IMR-90 (cell line): ENCODE measurements at regions not wholly inside any gene's neighbourhood (a gene's known extent, or its start where the extent isn't known, plus 50 kb on each side); places are given as distances from the start of the nearest gene placed in this dataset.

Experiments used
- ATAC-seq: fragments of 200-7000 bp; cut with Tn5 transposase; 2 replicates; pipeline ENCODE4 v1.9.1; 2020; ENCODE audit warnings: low read depth, mild to moderate bottlenecking, moderate library complexity
- BruUV-seq: library from RNA; stranded (reverse); fragments of 400-500 nt; replicated peaks from 2 replicates; lab custom pipeline; 2021; lab: Mats Ljungman, UMichigan
- CTCF ChIA-PET: fragments of 300-600 bp; formaldehyde crosslinking; extraction: SDS; loops from one replicate; lab custom pipeline; 2021; ENCODE audit warnings: antibody characterized with exemption; lab: Yijun Ruan, JAX
- POLR2A ChIA-PET: fragments of 300-600 bp; sonication (Branson Sonifier 250); formaldehyde crosslinking; loops from one replicate; lab custom pipeline; 2022; ENCODE audit warnings: antibody characterized with exemption; ENCODE audit not compliant: unreplicated experiment; lab: Charles Lee
- DNase-seq: peaks from one replicate; pipeline ENCODE4 v3.0.0; 2013
- H2AFZ ChIP-seq: replicated peaks from 2 replicates; pipeline ENCODE3; 2013; ENCODE audit warnings: low read length, mild to moderate bottlenecking; ENCODE audit not compliant: poor library complexity
- H2AK5ac ChIP-seq: 2 replicates; pipeline ENCODE4 v1.6.1; 2013; ENCODE audit warnings: low read depth, low read length, inconsistent platforms
- H2AK9ac ChIP-seq: replicated peaks from 2 replicates; pipeline ENCODE3; 2013; ENCODE audit warnings: mild to moderate bottlenecking, low read depth, low read length, moderate library complexity; ENCODE audit not compliant: poor library complexity
- H2BK120ac ChIP-seq: 2 replicates; pipeline ENCODE4 v1.6.1; 2013; ENCODE audit warnings: low read depth, low read length, inconsistent platforms
- H2BK15ac ChIP-seq: 3 replicates; pipeline ENCODE4 v1.6.1; 2013; ENCODE audit warnings: low read depth, low read length, inconsistent platforms
- H2BK20ac ChIP-seq: 2 replicates; pipeline ENCODE4 v1.6.1; 2013; ENCODE audit warnings: low read depth, mild to moderate bottlenecking, inconsistent platforms, low read length, moderate library complexity
- H2BK5ac ChIP-seq: 2 replicates; pipeline ENCODE4 v1.6.1; 2013; ENCODE audit warnings: mild to moderate bottlenecking, low read depth, low read length, inconsistent platforms; ENCODE audit not compliant: poor library complexity, severe bottlenecking
- H3K14ac ChIP-seq: replicated peaks from 2 replicates; pipeline ENCODE4 v1.6.1; 2013; ENCODE audit warnings: low read depth, low read length, inconsistent platforms
- H3K18ac ChIP-seq: 2 replicates; pipeline ENCODE4 v1.6.1; 2013; ENCODE audit warnings: low read depth, low read length, control low read depth
- H3K23ac ChIP-seq: 2 replicates; pipeline ENCODE4 v1.6.1; 2013; ENCODE audit warnings: low read depth, low read length, inconsistent platforms
- H3K27ac ChIP-seq: 2 replicates; pipeline ENCODE4 v1.5.1; 2013; ENCODE audit warnings: mild to moderate bottlenecking, control low read depth, low read length; ENCODE audit not compliant: insufficient read depth
- H3K27me3 ChIP-seq: 2 replicates; pipeline ENCODE4 v1.6.1; 2013; ENCODE audit warnings: low read length; ENCODE audit not compliant: control insufficient read depth, insufficient read depth
- H3K36me3 ChIP-seq: 2 replicates; pipeline ENCODE4 v1.6.1; 2013; ENCODE audit warnings: low read length, mixed read lengths; ENCODE audit not compliant: control insufficient read depth, insufficient read depth
- H3K4ac ChIP-seq: 2 replicates; pipeline ENCODE4 v1.6.1; 2013; ENCODE audit warnings: low read depth, low read length, inconsistent platforms
- H3K4me1 ChIP-seq: 2 replicates; pipeline ENCODE4 v1.6.1; 2013; ENCODE audit warnings: low read length, mixed read lengths; ENCODE audit not compliant: control insufficient read depth, insufficient read depth
- H3K4me2 ChIP-seq: 2 replicates; pipeline ENCODE4 v1.6.1; 2013; ENCODE audit warnings: low read depth, mild to moderate bottlenecking, control low read depth, low read length, moderate library complexity
- H3K4me3 ChIP-seq: 2 replicates; pipeline ENCODE4 v1.5.1; 2013; ENCODE audit warnings: low read depth, mild to moderate bottlenecking, control low read depth, low read length, moderate library complexity; ENCODE audit not compliant: insufficient read depth
- H3K56ac ChIP-seq: 2 replicates; pipeline ENCODE4 v1.6.1; 2013; ENCODE audit warnings: low read length, inconsistent platforms; ENCODE audit not compliant: insufficient read depth; ENCODE audit errors: extremely low read depth
- H3K79me1 ChIP-seq, 2 experiments: 2 replicates each; pipeline ENCODE4 v1.6.1; 2013; ENCODE audit warnings: low read length in 2 of 2, inconsistent platforms in 1 of 2, low read depth in 1 of 2
- H3K9ac ChIP-seq: 2 replicates; pipeline ENCODE4 v1.6.1; 2013; ENCODE audit warnings: low read depth, low read length, control low read depth
- H3K9me1 ChIP-seq: 2 replicates; pipeline ENCODE4 v1.6.1; 2013; ENCODE audit warnings: low read length, inconsistent platforms; ENCODE audit not compliant: insufficient read depth
- H3K9me3 ChIP-seq: 2 replicates; pipeline ENCODE4 v1.6.1; 2013; ENCODE audit warnings: low read length; ENCODE audit not compliant: control insufficient read depth, insufficient read depth
- H4K20me1 ChIP-seq: 2 replicates; pipeline ENCODE4 v1.6.1; 2013; ENCODE audit warnings: low read length, inconsistent platforms; ENCODE audit not compliant: insufficient read depth
- H4K5ac ChIP-seq: 2 replicates; pipeline ENCODE4 v1.6.1; 2013; ENCODE audit warnings: mild to moderate bottlenecking, low read depth, low read length, control low read depth
- H4K8ac ChIP-seq, 2 experiments: 2 replicates each; pipeline ENCODE4 v1.6.1; 2013; ENCODE audit warnings: low read depth in 2 of 2, low read length in 2 of 2, control low read depth in 1 of 2, inconsistent platforms in 1 of 2
- H4K91ac ChIP-seq: 2 replicates; pipeline ENCODE4 v1.6.1; 2013; ENCODE audit warnings: low read depth, low read length, inconsistent platforms; ENCODE audit not compliant: insufficient read depth
- BHLHE40 ChIP-seq: fragments of 150-350 bp; IDR thresholded peaks from 2 replicates; pipeline ENCODE4 v1.6.1; 2016; ENCODE audit warnings: mild to moderate bottlenecking, low read depth, low read length
- CEBPB ChIP-seq: IDR thresholded peaks from 2 replicates; pipeline ENCODE4 v1.6.1; 2012; ENCODE audit warnings: low read depth, low read length, improper control_type of control experiment
- CHD1 ChIP-seq: IDR thresholded peaks from 2 replicates; pipeline ENCODE4 v1.6.1; 2012; ENCODE audit warnings: low read depth, low read length, improper control_type of control experiment
- CTCF ChIP-seq: conservative IDR thresholded peaks from 2 replicates; pipeline ENCODE4 v1.5.1; 2012; ENCODE audit warnings: mild to moderate bottlenecking, low read depth, low read length, improper control_type of control experiment
- FOS ChIP-seq: fragments of 150-350 bp; IDR thresholded peaks from 2 replicates; pipeline ENCODE4 v1.6.1; 2016; ENCODE audit warnings: low read depth, low read length
- MAFK ChIP-seq: IDR thresholded peaks from 2 replicates; pipeline ENCODE4 v1.6.1; 2012; ENCODE audit warnings: low read depth, low read length, improper control_type of control experiment
- MAZ ChIP-seq: IDR thresholded peaks from 2 replicates; pipeline ENCODE4 v1.6.1; 2012; ENCODE audit warnings: low read depth, mild to moderate bottlenecking, low read length, improper control_type of control experiment, moderate library complexity, borderline replicate concordance
- MXI1 ChIP-seq: IDR thresholded peaks from 2 replicates; pipeline ENCODE4 v1.6.1; 2012; ENCODE audit warnings: low read depth, mild to moderate bottlenecking, low read length, moderate library complexity, borderline replicate concordance
- NFE2L2 ChIP-seq: fragments of 150-350 bp; IDR thresholded peaks from 2 replicates; pipeline ENCODE4 v1.6.1; 2016; ENCODE audit warnings: low read depth, mild to moderate bottlenecking, low read length
- POLR2A ChIP-seq: IDR thresholded peaks from 2 replicates; pipeline ENCODE4 v1.6.1; 2012; ENCODE audit warnings: mild to moderate bottlenecking, low read depth, low read length
- RAD21 ChIP-seq: IDR thresholded peaks from 2 replicates; pipeline ENCODE4 v1.6.1; 2012; ENCODE audit warnings: low read length, improper control_type of control experiment
- RCOR1 ChIP-seq: IDR thresholded peaks from 2 replicates; pipeline ENCODE4 v1.6.1; 2012; ENCODE audit warnings: mild to moderate bottlenecking, low read length, improper control_type of control experiment; ENCODE audit not compliant: insufficient replicate concordance
- SMC3 ChIP-seq: fragments of 150-350 bp; IDR thresholded peaks from 2 replicates; pipeline ENCODE4 v1.6.1; 2016; ENCODE audit warnings: low read depth, mild to moderate bottlenecking, antibody characterized with exemption, low read length, moderate library complexity
- USF2 ChIP-seq: fragments of 150-350 bp; IDR thresholded peaks from 2 replicates; pipeline ENCODE4 v1.6.1; 2017; ENCODE audit warnings: mild to moderate bottlenecking, antibody characterized with exemption, low read length, low read depth
- WGBS, 2 experiments: methylation state at CpG; one replicate each; pipeline versions ENCODE4 v1.1.5 to v1.1.7; 2013; ENCODE audit warnings: missing lambda C conversion rate in 2 of 2; ENCODE audit not compliant: insufficient read length in 1 of 2; ENCODE audit errors: extremely low coverage in 2 of 2; 5-methylcytosine and 5-hydroxymethylcytosine counted together
- dilution Hi-C: fragments of 300-500 bp; cut with HindIII; formaldehyde crosslinking; loops from one replicate; pipeline ENCODE4 v1.14.3; 2018; ENCODE audit warnings: low sequenced_read_pairs; ENCODE audit not compliant: unreplicated experiment
- in situ Hi-C: fragments of 300-500 bp; cut with MboI; formaldehyde crosslinking; loops from 3 replicates; pipeline ENCODE4 v1.14.3; 2019; ENCODE audit warnings: low sequenced_read_pairs, inconsistent platforms, mixed read lengths
- intact Hi-C: fragments of 100-400 bp; cut with micrococcal nuclease; formaldehyde crosslinking; loops from 2 replicates; pipeline ENCODE4 v1.10.0; 2022
- TF ChIP-seq, protein P1 (sequence below): fragments of 150-350 bp; IDR thresholded peaks from 2 replicates; pipeline ENCODE4 v1.6.1; 2016; ENCODE audit warnings: low read depth, mild to moderate bottlenecking, low read length, moderate library complexity, borderline replicate concordance

DNA sequence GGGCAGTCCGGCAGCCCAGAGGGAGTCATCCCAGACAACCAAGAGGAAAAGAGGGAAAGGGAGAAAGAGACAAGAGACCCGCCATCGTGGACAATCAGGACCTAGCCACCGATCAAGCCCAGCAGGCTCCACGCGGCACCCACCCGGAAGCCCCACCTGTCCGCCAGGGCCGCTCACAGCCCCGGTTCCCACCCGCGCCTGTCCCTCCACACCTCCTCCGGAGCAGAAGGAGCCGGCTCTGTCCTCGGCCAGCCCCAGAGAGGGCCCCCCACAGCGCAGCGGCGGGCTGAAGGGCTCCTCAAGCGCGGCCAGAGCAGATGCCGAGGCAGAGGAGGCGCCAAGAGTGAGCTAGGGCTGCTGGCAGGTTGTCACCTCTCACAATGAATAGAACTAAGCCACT, 784.7 kb upstream of the FBXO33 start:
- TF ChIP-seq FOS (no peak), POLR2A (no peak), USF2 (no peak), RCOR1 (no peak), SMC3 (no peak), BHLHE40 (no peak), MXI1 (no peak), CHD1 (no peak), CTCF (no peak), CEBPB (no peak), NFE2L2 (no peak), MAFK (no peak), RAD21 (no peak), MAZ (no peak)
- TF ChIP-seq, protein P1, sequence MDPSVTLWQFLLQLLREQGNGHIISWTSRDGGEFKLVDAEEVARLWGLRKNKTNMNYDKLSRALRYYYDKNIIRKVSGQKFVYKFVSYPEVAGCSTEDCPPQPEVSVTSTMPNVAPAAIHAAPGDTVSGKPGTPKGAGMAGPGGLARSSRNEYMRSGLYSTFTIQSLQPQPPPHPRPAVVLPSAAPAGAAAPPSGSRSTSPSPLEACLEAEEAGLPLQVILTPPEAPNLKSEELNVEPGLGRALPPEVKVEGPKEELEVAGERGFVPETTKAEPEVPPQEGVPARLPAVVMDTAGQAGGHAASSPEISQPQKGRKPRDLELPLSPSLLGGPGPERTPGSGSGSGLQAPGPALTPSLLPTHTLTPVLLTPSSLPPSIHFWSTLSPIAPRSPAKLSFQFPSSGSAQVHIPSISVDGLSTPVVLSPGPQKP = no peak
- no peak overlapping the region for H4K91ac ChIP-seq
- BruUV-seq = no TSS peak
- POLR2A ChIA-PET = no interaction called here
- no CpG with 5 or more reads among the region's 22 CpGs for WGBS, 2 experiments
- no peak overlapping the region for H2AK9ac ChIP-seq
- H4K5ac ChIP-seq = no peak overlapping the region
- H2BK5ac ChIP-seq = no peak overlapping the region
- H3K14ac ChIP-seq = no peak overlapping the region
- H3K4me1 ChIP-seq = no peaks in the 10 kb centered on the region
- DNase-seq (no peak), ATAC-seq (no peak)
- dilution Hi-C loops (no loop called here), intact Hi-C loops (no loop called here), in situ Hi-C loops (no loop called here)
- no peaks in the 10 kb centered on the region for H4K20me1 ChIP-seq
- H3K9ac ChIP-seq = no peak overlapping the region
- H3K79me1 ChIP-seq = no peaks in the 10 kb centered on the region
- no peak overlapping the region for H4K8ac ChIP-seq
- no peaks in the 10 kb centered on the region for H3K9me1 ChIP-seq
- H2BK20ac ChIP-seq = no peak overlapping the region
- H3K36me3 ChIP-seq = no peaks in the 10 kb centered on the region
- no peak overlapping the region for H3K4me2 ChIP-seq
- no peak overlapping the region for H2BK120ac ChIP-seq
- H3K56ac ChIP-seq = no peak overlapping the region
- H3K27me3 ChIP-seq = no peaks in the 10 kb centered on the region
- H2BK15ac ChIP-seq = no peak overlapping the region
- no peak overlapping the region for H3K18ac ChIP-seq
- no peak overlapping the region for H3K23ac ChIP-seq
- no peak overlapping the region for H3K4me3 ChIP-seq
- CTCF ChIA-PET = no interaction called here
- H3K27ac ChIP-seq = no peak overlapping the region
- no peak overlapping the region for H3K4ac ChIP-seq
- H2AK5ac ChIP-seq = no peak overlapping the region
- peaks cover 8% of the 10 kb centered on the region for H3K9me3 ChIP-seq
- no peak overlapping the region for H2AFZ ChIP-seq
